K562 (cell line): ENCODE measurements at regions not wholly inside any gene's neighbourhood (a gene's known extent, or its start where the extent isn't known, plus 50 kb on each side); places are given as distances from the start of the nearest gene placed in this dataset.

Experiments
- ATAC-seq: fragments of 200-7000 bp; cut with Tn5 transposase; 3 replicates; pipeline ENCODE4 v1.9.1; 2020; ENCODE audit warnings: moderate library complexity
- BruUV-seq: library from RNA; stranded (reverse); fragments of 400-500 nt; replicated peaks from 2 replicates; lab custom pipeline; 2021; lab: Mats Ljungman, UMichigan
- CTCF ChIA-PET: fragments of 300-600 bp; formaldehyde crosslinking; extraction: SDS; loops from one replicate; lab custom pipeline; 2021; ENCODE audit warnings: low intra/inter-chr PET ratio; lab: Yijun Ruan, JAX
- POLR2A ChIA-PET: fragments of 300-600, 350-650 bp; sonication (Branson Sonifier 250); formaldehyde crosslinking; extraction: SDS; loops from one replicate; lab custom pipeline; 2021; ENCODE audit warnings: antibody characterized with exemption, inconsistent platforms; lab: Yijun Ruan, JAX
- DNase-seq, 4 experiments: peaks; one replicate each; pipeline versions ENCODE4 v3.0.0 to v3.0.0-alpha.2; 2011 to 2018; ENCODE audit warnings: low spot score in 3 of 4, mixed read lengths in 3 of 4; ENCODE audit errors: extremely low read depth in 1 of 4
- FAIRE-seq: peaks from 2 replicates; lab custom pipeline; 2011; peaks lifted over from hg19 to GRCh38; lab: Jason Lieb, UNC
- H2AFZ ChIP-seq: 2 replicates; pipeline ENCODE4 v1.6.0; 2011; ENCODE audit warnings: low read depth, low read length, control low read depth, inconsistent platforms
- H3K27ac ChIP-seq: fragments of 200-600 bp; 3 replicates; pipeline ENCODE4 v1.8.0; 2011; ENCODE audit warnings: low read depth, mild to moderate bottlenecking, control low read depth, inconsistent platforms, low read length, moderate library complexity, mixed read lengths; ENCODE audit errors: extremely low read depth
- H3K27me3 ChIP-seq, 2 experiments: fragments of 300-600 bp in 1 of 2; 2 replicates in 1 of 2; 3 replicates in 1 of 2; pipeline versions ENCODE4 v1.6.0 to v1.8.0; 2011; ENCODE audit warnings: inconsistent platforms in 2 of 2, low read length in 2 of 2, mild to moderate bottlenecking in 1 of 2, mixed read lengths in 1 of 2, moderate library complexity in 1 of 2; ENCODE audit not compliant: control insufficient read depth in 2 of 2, insufficient read depth in 2 of 2
- H3K36me3 ChIP-seq: fragments of 300-600 bp; 3 replicates; pipeline ENCODE4 v1.8.0; 2011; ENCODE audit warnings: mild to moderate bottlenecking, low read length, inconsistent platforms; ENCODE audit not compliant: control insufficient read depth, insufficient read depth
- H3K4me1 ChIP-seq, 2 experiments: fragments of 200-600 bp in 1 of 2; replicated peaks in 1 of 2; 2 replicates in 1 of 2; 3 replicates in 1 of 2; pipeline versions ENCODE4 v1.5.1 to v1.8.0; 2011; ENCODE audit warnings: inconsistent platforms in 2 of 2, low read length in 2 of 2, mild to moderate bottlenecking in 1 of 2, mixed read lengths in 1 of 2, moderate library complexity in 1 of 2; ENCODE audit not compliant: control insufficient read depth in 2 of 2, insufficient read depth in 2 of 2
- H3K4me2 ChIP-seq: 2 replicates; pipeline ENCODE4 v1.6.1; 2011; ENCODE audit warnings: low read length, control low read depth, inconsistent platforms, mixed read lengths; ENCODE audit not compliant: insufficient read depth
- H3K4me3 ChIP-seq: fragments of 200-600 bp; sonication (generic), shearing (Covaris generic); 2 replicates; pipeline ENCODE4 v1.5.1; 2016; ENCODE audit warnings: control low read depth, inconsistent platforms
- H3K79me2 ChIP-seq: fragments of 200-600 bp; 3 replicates; pipeline ENCODE4 v1.8.0; 2011; ENCODE audit warnings: low read length, inconsistent platforms; ENCODE audit not compliant: control insufficient read depth, insufficient read depth
- H3K9ac ChIP-seq, 2 experiments: 2 replicates each; pipeline versions ENCODE4 v1.6.0 to v1.6.1; 2011; ENCODE audit warnings: low read depth in 2 of 2, low read length in 2 of 2, control low read depth in 1 of 2, inconsistent platforms in 1 of 2, mild to moderate bottlenecking in 1 of 2, mixed read lengths in 1 of 2; ENCODE audit not compliant: insufficient read depth in 1 of 2
- H3K9me1 ChIP-seq: one replicate; pipeline ENCODE4 v1.6.0; 2011; ENCODE audit warnings: inconsistent platforms, mild to moderate bottlenecking, low read length, moderate library complexity; ENCODE audit not compliant: control insufficient read depth, insufficient read depth
- H3K9me3 ChIP-seq: replicated peaks from 2 replicates; pipeline ENCODE4 v1.5.1; 2011; ENCODE audit warnings: low read depth, low read length, inconsistent platforms; ENCODE audit not compliant: control insufficient read depth, insufficient read depth
- H4K20me1 ChIP-seq: replicated peaks from 2 replicates; pipeline ENCODE4 v1.6.1; 2011; ENCODE audit warnings: low read length, inconsistent platforms, mixed read lengths; ENCODE audit not compliant: control insufficient read depth, insufficient read depth
- BCOR ChIP-seq: fragments of 450-650 bp; IDR thresholded peaks from 2 replicates; pipeline ENCODE4 v1.6.1; 2016
- CBX5 ChIP-seq: IDR thresholded peaks from 2 replicates; pipeline ENCODE4 v1.6.1; 2014; ENCODE audit warnings: low read depth, borderline replicate concordance
- ETV1 ChIP-seq: fragments of 450-650 bp; conservative IDR thresholded peaks from 2 replicates; pipeline ENCODE4 v1.6.1; 2016; ENCODE audit warnings: missing genetic modification characterization, control low read depth, low read depth, missing compliant biosample characterization
- GABPB2 ChIP-seq: fragments of 250-450 bp; sonication (Bioruptor Pico); conservative IDR thresholded peaks from 2 replicates; pipeline ENCODE4 v1.5.1; 2021; ENCODE audit warnings: mild to moderate bottlenecking
- KAT8 ChIP-seq: fragments of 450-650 bp; IDR thresholded peaks from 2 replicates; pipeline ENCODE4 v1.6.1; 2016; ENCODE audit warnings: low read depth, mild to moderate bottlenecking
- L3MBTL2 ChIP-seq: fragments of 450-650 bp; IDR thresholded peaks from 2 replicates; pipeline ENCODE4 v1.6.1; 2016; ENCODE audit warnings: mild to moderate bottlenecking, moderate library complexity
- ZNF707 ChIP-seq: fragments of 250-450 bp; sonication (Bioruptor Pico); conservative IDR thresholded peaks from 2 replicates; pipeline ENCODE4 v1.8.0; 2022; ENCODE audit warnings: inconsistent platforms, mild to moderate bottlenecking, moderate library complexity
- WGBS: fragments of 100-300 bp; shearing (Covaris generic); methylation state at CpG from one replicate; pipeline ENCODE4 v1.1.6; 2016; ENCODE audit warnings: low coverage, mixed read lengths; ENCODE audit not compliant: insufficient coverage; ENCODE audit errors: missing lambda C conversion rate; 5-methylcytosine and 5-hydroxymethylcytosine counted together
- in situ Hi-C: fragments of 300-500 bp; cut with MboI; formaldehyde crosslinking; loops from 4 replicates; pipeline ENCODE4 v1.15.0; 2018; ENCODE audit warnings: inconsistent platforms, mixed read lengths
- intact Hi-C: fragments of 100-400 bp; cut with micrococcal nuclease; formaldehyde crosslinking; loops from 2 replicates; pipeline ENCODE4 v1.14.2; 2022
- TF ChIP-seq, protein P1 (sequence below): fragments of 250-450 bp; sonication (Bioruptor Pico); IDR thresholded peaks from 2 replicates; pipeline ENCODE4 v1.5.0; 2021; ENCODE audit warnings: mild to moderate bottlenecking, borderline replicate concordance

GRCh38 chr10:37476285-37476684, 350.9 kb downstream of the ANKRD30A start:
- Histone ChIP-seq H2AFZ (no peak overlapping the region), H3K4me3 (no peak overlapping the region), H3K9me3 (no peaks in the 10 kb centered on the region), H3K4me2 (no peak overlapping the region), H3K9ac (no peak overlapping the region)
- FAIRE-seq (no peak), DNase-seq (no peak)
- CTCF ChIA-PET = no interaction called here
- TF ChIP-seq ZNF707 (CRISPR knock-in tag) (no peak), CBX5 (no peak), GABPB2 (CRISPR knock-in tag) (no peak), BCOR (no peak), L3MBTL2 (no peak), KAT8 (no peak), ETV1 (tag) (no peak)
- TF ChIP-seq, protein P1, sequence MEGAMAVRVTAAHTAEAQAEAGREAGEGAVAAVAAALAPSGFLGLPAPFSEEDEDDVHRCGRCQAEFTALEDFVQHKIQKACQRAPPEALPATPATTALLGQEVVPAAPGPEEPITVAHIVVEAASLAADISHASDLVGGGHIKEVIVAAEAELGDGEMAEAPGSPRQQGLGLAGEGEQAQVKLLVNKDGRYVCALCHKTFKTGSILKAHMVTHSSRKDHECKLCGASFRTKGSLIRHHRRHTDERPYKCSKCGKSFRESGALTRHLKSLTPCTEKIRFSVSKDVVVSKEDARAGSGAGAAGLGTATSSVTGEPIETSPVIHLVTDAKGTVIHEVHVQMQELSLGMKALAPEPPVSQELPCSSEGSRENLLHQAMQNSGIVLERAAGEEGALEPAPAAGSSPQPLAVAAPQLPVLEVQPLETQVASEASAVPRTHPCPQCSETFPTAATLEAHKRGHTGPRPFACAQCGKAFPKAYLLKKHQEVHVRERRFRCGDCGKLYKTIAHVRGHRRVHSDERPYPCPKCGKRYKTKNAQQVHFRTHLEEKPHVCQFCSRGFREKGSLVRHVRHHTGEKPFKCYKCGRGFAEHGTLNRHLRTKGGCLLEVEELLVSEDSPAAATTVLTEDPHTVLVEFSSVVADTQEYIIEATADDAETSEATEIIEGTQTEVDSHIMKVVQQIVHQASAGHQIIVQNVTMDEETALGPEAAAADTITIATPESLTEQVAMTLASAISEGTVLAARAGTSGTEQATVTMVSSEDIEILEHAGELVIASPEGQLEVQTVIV (CRISPR knock-in tag) = no peak
- TF ChIP-seq, all 486 proteins: peak for 0
- BruUV-seq = no TSS peak
- 5% methylated on average over 1 of the region's 1 CpG for WGBS
- no peak for ATAC-seq
- in situ Hi-C loops = loop anchor here (10.0 kb wide), 1 partner anchor 1841 kb away; no protein-coding TSS in a partner anchor
- Histone ChIP-seq H3K79me2 (no peaks in the 10 kb centered on the region), H3K27ac (no peak overlapping the region), H3K27me3 (no peaks in the 10 kb centered on the region), H3K36me3 (no peaks in the 10 kb centered on the region), H3K9me1 (no peaks in the 10 kb centered on the region), H4K20me1 (no peaks in the 10 kb centered on the region), H3K4me1 (no peaks in the 10 kb centered on the region)
- POLR2A ChIA-PET = no interaction called here
- intact Hi-C loops = no loop called here
